ENCODE measurements at regions not wholly inside any gene's neighbourhood (a gene's known extent, or its start where the extent isn't known, plus 50 kb on each side); places are given as distances from the start of the nearest gene placed in this dataset.

- in situ Hi-C loops (cut with MboI): no loop called here
- Histone ChIP-seq H3K4me2 (ENCODE audit: unreplicated experiment) (no peak overlapping the region), H3K9ac (no peak overlapping the region), H3K4me3 (no peak overlapping the region), H3K9me3 (ENCODE audit: low read depth) (no peaks in the 10 kb centered on the region), H3K27ac (no peak overlapping the region), H3K27me3 (replicated peaks; ENCODE audit: insufficient read depth) (no peaks in the 10 kb centered on the region), H3K79me2 (ENCODE audit: insufficient read depth) (no peaks in the 10 kb centered on the region), H3K4me1 (ENCODE audit: insufficient read depth) (peaks cover 16% of the 10 kb centered on the region), H4K20me1 (ENCODE audit: insufficient read depth) (no peaks in the 10 kb centered on the region), H3K9me2 (ENCODE audit: insufficient read depth) (no peaks in the 10 kb centered on the region), H3K36me3 (ENCODE audit: low read depth) (no peaks in the 10 kb centered on the region), H3F3A (ENCODE audit: insufficient read depth) (peaks cover 10% of the 10 kb centered on the region; the same call in 1 of the 2 replicates), H2AFZ (no peak overlapping the region)
- WGBS, 2 experiments (ENCODE audit: low coverage in 1 of 2, low lambda C conversion rate in 2 of 2, missing lambda C conversion rate in 2 of 2): 31 to 34% methylated on average over 5 of the region's 5 CpGs
- no peak for DNase-seq
- TF ChIP-seq EZH2phosphoT487 (IDR thresholded peaks at IDR 0.05; ENCODE audit: insufficient read depth, low read depth) (no peak), EZH2 (IDR thresholded peaks at IDR 0.05; ENCODE audit: insufficient read depth, poor library complexity, severe bottlenecking) (no peak)
These were observed 577.9 kb downstream of the IPMK start for GRCh38 chr10:57689596-57690297.

DNA sequence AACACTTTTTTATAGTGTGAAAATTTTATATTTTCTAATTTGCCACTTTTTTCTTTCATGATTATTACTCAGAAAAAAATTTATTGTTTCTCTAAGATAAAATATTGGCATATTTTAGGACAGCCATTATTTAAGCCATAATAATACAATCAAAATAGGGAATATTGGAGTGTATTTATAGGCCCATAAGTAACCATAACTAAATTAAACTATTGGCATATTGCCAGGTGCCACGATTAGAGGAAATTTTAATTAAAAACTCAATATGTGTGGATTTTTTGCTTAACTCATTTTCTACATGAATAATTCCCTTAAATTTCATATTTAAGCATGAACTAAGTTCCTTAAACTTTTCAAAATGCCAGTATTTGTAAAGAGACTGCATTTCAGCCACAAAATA, 587.8 kb downstream of the IPMK start:
- Histone ChIP-seq H2AFZ (no peak overlapping the region), H3K9me3 (ENCODE audit: low read depth) (no peaks in the 10 kb centered on the region), H3K4me1 (ENCODE audit: insufficient read depth) (no peaks in the 10 kb centered on the region), H3K27me3 (replicated peaks; ENCODE audit: insufficient read depth) (no peaks in the 10 kb centered on the region), H3K27ac (no peak overlapping the region), H4K20me1 (ENCODE audit: insufficient read depth) (no peaks in the 10 kb centered on the region), H3K9ac (no peak overlapping the region), H3K36me3 (ENCODE audit: low read depth) (no peaks in the 10 kb centered on the region), H3F3A (ENCODE audit: insufficient read depth) (no peaks in the 10 kb centered on the region), H3K9me2 (ENCODE audit: insufficient read depth) (no peaks in the 10 kb centered on the region), H3K79me2 (ENCODE audit: insufficient read depth) (no peaks in the 10 kb centered on the region), H3K4me2 (ENCODE audit: unreplicated experiment) (no peak overlapping the region), H3K4me3 (no peak overlapping the region)
- no peak for DNase-seq
- 70 to 84% methylated on average over 1 of the region's 1 CpG for WGBS, 2 experiments (ENCODE audit: low coverage in 1 of 2, low lambda C conversion rate in 2 of 2, missing lambda C conversion rate in 2 of 2)
- no peak for TF ChIP-seq EZH2 (IDR thresholded peaks at IDR 0.05; ENCODE audit: insufficient read depth, poor library complexity, severe bottlenecking)
- no peak for TF ChIP-seq EZH2phosphoT487 (IDR thresholded peaks at IDR 0.05; ENCODE audit: insufficient read depth, low read depth)
- in situ Hi-C loops (cut with MboI): no loop called here

DNA sequence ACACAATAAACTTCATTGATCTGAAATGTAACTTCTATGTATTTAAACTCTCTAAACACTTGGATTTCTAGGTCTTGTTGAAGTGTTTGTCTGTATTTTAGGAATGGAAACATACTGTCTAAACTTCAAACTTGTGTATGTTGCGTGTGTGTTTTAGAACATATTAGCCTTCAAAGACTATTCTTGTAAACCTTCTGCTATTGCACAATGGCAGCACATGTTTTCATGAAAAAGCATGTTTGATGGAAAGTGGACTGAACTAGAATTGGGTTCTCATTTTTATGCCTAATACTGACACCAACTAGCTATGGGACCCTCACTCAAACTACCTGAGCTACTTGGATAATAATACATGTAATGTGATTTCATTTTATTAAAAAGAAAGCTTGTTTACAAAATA, 592.6 kb downstream of the IPMK start:
- 0% methylated on average over 1 of the region's 1 CpG for WGBS, 2 experiments (ENCODE audit: low coverage in 1 of 2, low lambda C conversion rate in 2 of 2, missing lambda C conversion rate in 2 of 2)
- no peak for TF ChIP-seq EZH2phosphoT487 (IDR thresholded peaks at IDR 0.05; ENCODE audit: insufficient read depth, low read depth)
- no peak for TF ChIP-seq EZH2 (IDR thresholded peaks at IDR 0.05; ENCODE audit: insufficient read depth, poor library complexity, severe bottlenecking)
- Histone ChIP-seq H3K79me2 (ENCODE audit: insufficient read depth) (no peaks in the 10 kb centered on the region), H3K4me2 (ENCODE audit: unreplicated experiment) (no peak overlapping the region), H3K36me3 (ENCODE audit: low read depth) (no peaks in the 10 kb centered on the region), H3K4me3 (no peak overlapping the region), H3K9me3 (ENCODE audit: low read depth) (no peaks in the 10 kb centered on the region), H3K27ac (no peak overlapping the region), H3K9me2 (ENCODE audit: insufficient read depth) (no peaks in the 10 kb centered on the region), H2AFZ (no peak overlapping the region), H4K20me1 (ENCODE audit: insufficient read depth) (no peaks in the 10 kb centered on the region), H3K4me1 (ENCODE audit: insufficient read depth) (no peaks in the 10 kb centered on the region), H3K9ac (no peak overlapping the region), H3F3A (ENCODE audit: insufficient read depth) (no peaks in the 10 kb centered on the region), H3K27me3 (replicated peaks; ENCODE audit: insufficient read depth) (no peaks in the 10 kb centered on the region)
- DNase-seq: no peak
- in situ Hi-C loops (cut with MboI): no loop called here

GRCh38 chr10:57673446-57673960, 594.2 kb downstream of the IPMK start:
- Histone ChIP-seq H3F3A (ENCODE audit: insufficient read depth) (no peaks in the 10 kb centered on the region), H3K27me3 (replicated peaks; ENCODE audit: insufficient read depth) (no peaks in the 10 kb centered on the region), H3K9ac (no peak overlapping the region), H4K20me1 (ENCODE audit: insufficient read depth) (no peaks in the 10 kb centered on the region), H3K4me2 (ENCODE audit: unreplicated experiment) (no peak overlapping the region), H3K9me2 (ENCODE audit: insufficient read depth) (no peaks in the 10 kb centered on the region), H3K27ac (no peak overlapping the region), H3K36me3 (ENCODE audit: low read depth) (no peaks in the 10 kb centered on the region), H2AFZ (no peak overlapping the region), H3K9me3 (ENCODE audit: low read depth) (no peaks in the 10 kb centered on the region), H3K4me1 (ENCODE audit: insufficient read depth) (no peaks in the 10 kb centered on the region), H3K79me2 (ENCODE audit: insufficient read depth) (no peaks in the 10 kb centered on the region), H3K4me3 (no peak overlapping the region)
- in situ Hi-C loops (cut with MboI): no loop called here
- WGBS, 2 experiments (ENCODE audit: low coverage in 1 of 2, low lambda C conversion rate in 2 of 2, missing lambda C conversion rate in 2 of 2): 6 to 8% methylated on average over 2 of the region's 2 CpGs
- TF ChIP-seq EZH2 (IDR thresholded peaks at IDR 0.05; ENCODE audit: insufficient read depth, poor library complexity, severe bottlenecking): no peak
- no peak for TF ChIP-seq EZH2phosphoT487 (IDR thresholded peaks at IDR 0.05; ENCODE audit: insufficient read depth, low read depth)
- no peak for DNase-seq
